ENCODE measurements at regions not wholly inside any gene's neighbourhood (a gene's known extent, or its start where the extent isn't known, plus 50 kb on each side); places are given as distances from the start of the nearest gene placed in this dataset.

- TF ChIP-seq REST (IDR thresholded peaks at IDR 0.05; ENCODE audit: low read depth) = no peak
- TF ChIP-seq YY1 (IDR thresholded peaks at IDR 0.05; ENCODE audit: low read depth) = no peak
- no peak for TF ChIP-seq CREB1 (IDR thresholded peaks at IDR 0.05; ENCODE audit: low read depth)
- TF ChIP-seq RAD21 (IDR thresholded peaks at IDR 0.05; ENCODE audit: low read depth) = no peak
Measured at GRCh38 chr12:38102197-38102596, 214.4 kb upstream of the ALG10B start.

- no peak for TF ChIP-seq FOXM1 (IDR thresholded peaks at IDR 0.05; ENCODE audit: borderline replicate concordance, low read depth)
- TF ChIP-seq NFIC (IDR thresholded peaks at IDR 0.05) = no peak
Measured at GRCh38 chr12:38110026-38110699, 206.4 kb upstream of the ALG10B start.

GRCh38 chr12:38113991-38114390, 202.6 kb upstream of the ALG10B start:
- TF ChIP-seq REST (IDR thresholded peaks at IDR 0.05; ENCODE audit: low read depth) = no peak
- no peak for TF ChIP-seq CREB1 (IDR thresholded peaks at IDR 0.05; ENCODE audit: low read depth)
- no peak for TF ChIP-seq MAX (IDR thresholded peaks at IDR 0.05)
- no peak for TF ChIP-seq USF1 (IDR thresholded peaks at IDR 0.05)
- TF ChIP-seq TCF12 (IDR thresholded peaks at IDR 0.05; ENCODE audit: low read depth) = no peak
- no peak for TF ChIP-seq TEAD4 (IDR thresholded peaks at IDR 0.05)
- TF ChIP-seq EGR1 (IDR thresholded peaks at IDR 0.05) = no peak
- no peak for TF ChIP-seq ZBTB7A (IDR thresholded peaks at IDR 0.05; ENCODE audit: low read depth)
- TF ChIP-seq EP300 (IDR thresholded peaks at IDR 0.05; ENCODE audit: borderline replicate concordance) = no peak
- no peak for TF ChIP-seq RAD21 (IDR thresholded peaks at IDR 0.05; ENCODE audit: low read depth)
- no peak for TF ChIP-seq YY1 (IDR thresholded peaks at IDR 0.05; ENCODE audit: low read depth)
- no peak for TF ChIP-seq TAF1 (IDR thresholded peaks at IDR 0.05; ENCODE audit: low read depth)
- no peak for TF ChIP-seq FOXM1 (IDR thresholded peaks at IDR 0.05; ENCODE audit: borderline replicate concordance, low read depth)
- no peak for TF ChIP-seq CEBPB (IDR thresholded peaks at IDR 0.05)
- no peak for TF ChIP-seq NFIC (IDR thresholded peaks at IDR 0.05)

- TF ChIP-seq USF1 (IDR thresholded peaks at IDR 0.05) (no peak), TEAD4 (IDR thresholded peaks at IDR 0.05) (no peak), YY1 (IDR thresholded peaks at IDR 0.05; ENCODE audit: low read depth) (no peak), EP300 (IDR thresholded peaks at IDR 0.05; ENCODE audit: borderline replicate concordance) (no peak), CEBPB (IDR thresholded peaks at IDR 0.05) (no peak), ZBTB7A (IDR thresholded peaks at IDR 0.05; ENCODE audit: low read depth) (no peak), RAD21 (IDR thresholded peaks at IDR 0.05; ENCODE audit: low read depth) (no peak), EGR1 (IDR thresholded peaks at IDR 0.05) (no peak), MAX (IDR thresholded peaks at IDR 0.05) (no peak), TAF1 (IDR thresholded peaks at IDR 0.05; ENCODE audit: low read depth) (no peak), CREB1 (IDR thresholded peaks at IDR 0.05; ENCODE audit: low read depth) (no peak), TCF12 (IDR thresholded peaks at IDR 0.05; ENCODE audit: low read depth) (no peak), FOXM1 (IDR thresholded peaks at IDR 0.05; ENCODE audit: borderline replicate concordance, low read depth) (no peak), NFIC (IDR thresholded peaks at IDR 0.05) (no peak), REST (IDR thresholded peaks at IDR 0.05; ENCODE audit: low read depth) (no peak)
Measured at GRCh38 chr12:38116968-38117367, 199.6 kb upstream of the ALG10B start.

- no peak for TF ChIP-seq CREB1 (IDR thresholded peaks at IDR 0.05; ENCODE audit: low read depth)
- no peak for TF ChIP-seq NFIC (IDR thresholded peaks at IDR 0.05)
- no peak for TF ChIP-seq USF1 (IDR thresholded peaks at IDR 0.05)
- no peak for TF ChIP-seq TEAD4 (IDR thresholded peaks at IDR 0.05)
- TF ChIP-seq FOXM1 (IDR thresholded peaks at IDR 0.05; ENCODE audit: borderline replicate concordance, low read depth) = no peak
- TF ChIP-seq YY1 (IDR thresholded peaks at IDR 0.05; ENCODE audit: low read depth) = no peak
- no peak for TF ChIP-seq TCF12 (IDR thresholded peaks at IDR 0.05; ENCODE audit: low read depth)
- TF ChIP-seq REST (IDR thresholded peaks at IDR 0.05; ENCODE audit: low read depth) = no peak
- no peak for TF ChIP-seq RAD21 (IDR thresholded peaks at IDR 0.05; ENCODE audit: low read depth)
- no peak for TF ChIP-seq TAF1 (IDR thresholded peaks at IDR 0.05; ENCODE audit: low read depth)
- no peak for TF ChIP-seq MAX (IDR thresholded peaks at IDR 0.05)
- TF ChIP-seq EP300 (IDR thresholded peaks at IDR 0.05; ENCODE audit: borderline replicate concordance) = no peak
- no peak for TF ChIP-seq CEBPB (IDR thresholded peaks at IDR 0.05)
- TF ChIP-seq EGR1 (IDR thresholded peaks at IDR 0.05) = no peak
- no peak for TF ChIP-seq ZBTB7A (IDR thresholded peaks at IDR 0.05; ENCODE audit: low read depth)
Measured at GRCh38 chr12:38118632-38119031, 197.9 kb upstream of the ALG10B start.

All from Ishikawa (cell line).